Liver (tissue), 8 donors: ENCODE measurements at regions not wholly inside any gene's neighbourhood (a gene's known extent, or its start where the extent isn't known, plus 50 kb on each side); places are given as distances from the start of the nearest gene placed in this dataset.

Source experiments
- DNase-seq: peaks from one replicate; pipeline ENCODE4 v3.0.0-alpha.2; 2017; ENCODE audit warnings: low spot score
- H3K27ac ChIP-seq, 2 donors: one replicate each; pipeline ENCODE4 v1.7.0; 2013; ENCODE audit warnings: inconsistent platforms in 2 of 2, low read length in 2 of 2, control low read depth in 1 of 2, low read depth in 1 of 2, mild to moderate bottlenecking in 1 of 2
- H3K27me3 ChIP-seq, 4 donors: one replicate each; pipeline versions ENCODE4 v1.6.1 to v1.7.0; 2013; ENCODE audit warnings: low read length in 3 of 4, inconsistent platforms in 1 of 4, mild to moderate bottlenecking in 1 of 4, moderate library complexity in 1 of 4; ENCODE audit not compliant: control insufficient read depth in 4 of 4, insufficient read depth in 4 of 4
- H3K36me3 ChIP-seq, 4 donors: one replicate each; pipeline versions ENCODE4 v1.6.1 to v1.7.0; 2013; ENCODE audit warnings: low read length in 3 of 4, mild to moderate bottlenecking in 3 of 4, low read depth in 1 of 4, moderate library complexity in 1 of 4; ENCODE audit not compliant: control insufficient read depth in 4 of 4, insufficient read depth in 3 of 4
- H3K4me1 ChIP-seq, 4 donors: one replicate each; pipeline versions ENCODE4 v1.6.1 to v1.7.0; 2013; ENCODE audit warnings: low read length in 3 of 4, mild to moderate bottlenecking in 3 of 4, moderate library complexity in 1 of 4; ENCODE audit not compliant: control insufficient read depth in 4 of 4, insufficient read depth in 4 of 4
- H3K4me3 ChIP-seq, 3 donors: one replicate each; pipeline versions ENCODE4 v1.6.1 to v1.7.0; 2013; ENCODE audit warnings: low read length in 3 of 3, control low read depth in 1 of 3, low read depth in 1 of 3, mild to moderate bottlenecking in 1 of 3
- H3K9ac ChIP-seq, 2 donors: one replicate each; pipeline ENCODE4 v1.7.0; 2013; ENCODE audit warnings: low read length in 2 of 2, mild to moderate bottlenecking in 2 of 2, moderate library complexity in 2 of 2, control low read depth in 1 of 2, low read depth in 1 of 2
- H3K9me3 ChIP-seq, 4 donors: one replicate each; pipeline versions ENCODE4 v1.6.1 to v1.7.0; 2013; ENCODE audit warnings: low read length in 3 of 4; ENCODE audit not compliant: control insufficient read depth in 4 of 4
- ATF3 ChIP-seq: IDR thresholded peaks from 2 replicates; pipeline ENCODE4 v1.6.1; 2016; ENCODE audit warnings: antibody characterized with exemption
- CTCF ChIP-seq: fragments of 150-350 bp; IDR thresholded peaks from 2 replicates; pipeline ENCODE4 v1.5.1; 2017; ENCODE audit warnings: improper control_type of control experiment, low read depth, low read length; ENCODE audit not compliant: missing input control
- EGR1 ChIP-seq, 2 donors: IDR thresholded peaks; 2 replicates each; pipeline ENCODE4 v1.6.1; 2016 to 2018; ENCODE audit warnings: antibody characterized with exemption in 2 of 2, low read depth in 2 of 2
- FOXA1 ChIP-seq: IDR thresholded peaks from 2 replicates; pipeline ENCODE4 v1.6.1; 2016; ENCODE audit warnings: antibody characterized with exemption
- FOXA2 ChIP-seq: IDR thresholded peaks from 2 replicates; pipeline ENCODE4 v1.6.1; 2016; ENCODE audit warnings: antibody characterized with exemption
- GABPA ChIP-seq, 2 donors: IDR thresholded peaks in 1 of 2; conservative IDR thresholded peaks in 1 of 2; 2 replicates each; pipeline ENCODE4 v1.6.1; 2016; ENCODE audit warnings: antibody characterized with exemption in 2 of 2, mild to moderate bottlenecking in 1 of 2, moderate library complexity in 1 of 2
- HNF4A ChIP-seq, 2 donors: conservative IDR thresholded peaks; 2 replicates each; pipeline ENCODE4 v1.6.1; 2016; ENCODE audit warnings: antibody characterized with exemption in 2 of 2, mild to moderate bottlenecking in 2 of 2
- HNF4G ChIP-seq: IDR thresholded peaks from 2 replicates; pipeline ENCODE4 v1.6.1; 2016; ENCODE audit warnings: antibody characterized with exemption
- JUND ChIP-seq, 2 donors: IDR thresholded peaks; 2 replicates each; pipeline ENCODE4 v1.6.1; 2016; ENCODE audit warnings: antibody characterized with exemption in 2 of 2
- MAX ChIP-seq: IDR thresholded peaks from 2 replicates; pipeline ENCODE4 v1.6.1; 2016; ENCODE audit warnings: antibody characterized with exemption
- RAD21 ChIP-seq, 2 donors: IDR thresholded peaks; 2 replicates each; pipeline ENCODE4 v1.6.1; 2016; ENCODE audit warnings: antibody characterized with exemption in 2 of 2, mild to moderate bottlenecking in 2 of 2
- REST ChIP-seq: IDR thresholded peaks from 2 replicates; pipeline ENCODE4 v1.6.1; 2016; ENCODE audit warnings: antibody characterized with exemption, mild to moderate bottlenecking
- RXRA ChIP-seq, 2 donors: IDR thresholded peaks; 2 replicates each; pipeline ENCODE4 v1.6.1; 2017 to 2018; ENCODE audit warnings: antibody characterized with exemption in 2 of 2, mild to moderate bottlenecking in 1 of 2
- SP1 ChIP-seq: IDR thresholded peaks from 2 replicates; pipeline ENCODE4 v1.6.1; 2018; ENCODE audit warnings: antibody characterized with exemption, mild to moderate bottlenecking
- TAF1 ChIP-seq: conservative IDR thresholded peaks from 2 replicates; pipeline ENCODE4 v1.6.1; 2016; ENCODE audit warnings: antibody characterized with exemption, mild to moderate bottlenecking
- YY1 ChIP-seq: IDR thresholded peaks from 2 replicates; pipeline ENCODE4 v1.6.1; 2016; ENCODE audit warnings: antibody characterized with exemption, mild to moderate bottlenecking
- WGBS: extraction: QIAGEN DNeasy Blood & Tissue Kit; methylation state at CpG from one replicate; pipeline ENCODE4 v1.1.7; 2013; 5-methylcytosine and 5-hydroxymethylcytosine counted together
- donor health status: healthy.
- donor health status: healthy.
- donor health status: healthy.
- donor health status: healthy.
- donor health status: healthy.

- Histone ChIP-seq H3K4me1 (no peaks in the 10 kb centered on the region), H3K9me3 (no peaks in the 10 kb centered on the region), H3K27ac (no peak overlapping the region), H3K4me3 (no peak overlapping the region), H3K9ac (no peak overlapping the region), H3K36me3 (no peaks in the 10 kb centered on the region), H3K27me3 (no peaks in the 10 kb centered on the region)
- TF ChIP-seq GABPA (IDR thresholded peaks at IDR 0.05 in 1 of 2, conservative IDR thresholded peaks at IDR 0.05 in 1 of 2) (no peak), SP1 (no peak), HNF4G (no peak), HNF4A (conservative IDR thresholded peaks at IDR 0.05) (no peak), RAD21 (IDR thresholded peaks at IDR 0.05) (no peak), RXRA (IDR thresholded peaks at IDR 0.05) (no peak), ATF3 (no peak), TAF1 (no peak), FOXA1 (no peak)
- no peak for DNase-seq
Observed at GRCh38 chr1:198449261-198449660, 91.2 kb downstream of the ATP6V1G3 start.

GRCh38 chr1:198447468-198447867, 93.0 kb downstream of the ATP6V1G3 start:
- no peak overlapping the region for H3K4me3 ChIP-seq
- H3K4me1 ChIP-seq: no peaks in the 10 kb centered on the region

More at GRCh38 chr1:198447468-198447867, 93.0 kb downstream of the ATP6V1G3 start:
- TF ChIP-seq TAF1 (no peak), HNF4A (conservative IDR thresholded peaks at IDR 0.05) (no peak), FOXA1 (no peak), RAD21 (IDR thresholded peaks at IDR 0.05) (no peak), HNF4G (no peak), EGR1 (IDR thresholded peaks at IDR 0.05; ENCODE audit: low read depth in 2 of 2) (no peak), CTCF (no peak), REST (no peak), MAX (no peak), GABPA (IDR thresholded peaks at IDR 0.05 in 1 of 2, conservative IDR thresholded peaks at IDR 0.05 in 1 of 2) (no peak), SP1 (no peak), FOXA2 (no peak), YY1 (no peak), JUND (IDR thresholded peaks at IDR 0.05) (no peak), ATF3 (no peak)
- H3K9me3 ChIP-seq: no peaks in the 10 kb centered on the region
- H3K9ac ChIP-seq: no peak overlapping the region
- no peak overlapping the region for H3K27ac ChIP-seq
- H3K36me3 ChIP-seq: no peaks in the 10 kb centered on the region
- H3K27me3 ChIP-seq: no peaks in the 10 kb centered on the region
- DNase-seq: no peak
- WGBS: 94% methylated on average over 1 of the region's 1 CpG
